ENCODE measurements at regions not wholly inside any gene's neighbourhood (a gene's known extent, or its start where the extent isn't known, plus 50 kb on each side); places are given as distances from the start of the nearest gene placed in this dataset.
"Not testable (repeated sequence)": the region's sequence is repeated elsewhere in the genome, so short reads cannot be mapped to it uniquely, and the experiment has no call there.

DNA sequence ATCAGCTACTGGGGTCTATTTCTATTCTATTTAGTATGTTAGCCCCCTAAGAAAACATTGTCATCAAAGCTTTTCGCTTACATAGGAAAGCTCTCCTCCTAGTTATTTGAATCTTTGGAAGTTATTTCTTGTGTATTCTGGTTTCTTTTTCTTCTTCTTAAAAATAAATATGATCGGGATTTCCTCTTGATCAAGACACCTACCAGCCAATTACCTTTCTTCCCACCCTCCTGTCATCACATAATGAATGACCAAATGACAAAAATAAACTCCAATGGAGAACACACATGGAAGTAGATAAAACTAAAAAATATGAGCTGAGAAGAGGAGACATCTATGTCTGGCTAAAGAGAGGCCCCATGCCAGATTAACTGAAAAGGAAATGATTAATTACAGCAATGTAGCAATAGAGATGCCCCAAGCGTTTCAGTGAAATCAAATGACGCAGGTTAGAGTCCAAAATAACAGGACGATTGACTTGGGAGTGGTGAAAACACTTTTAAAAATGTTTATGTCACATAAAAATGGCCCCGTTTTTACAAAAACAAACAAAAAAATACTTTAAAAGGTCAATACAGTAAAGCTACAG lies 59.5 kb upstream of the PCSK1 start:
- no peak overlapping the region for H3K4me3 ChIP-seq
- H3K9me2 ChIP-seq (replicated peaks; ENCODE audit: insufficient read depth): no peaks in the 10 kb centered on the region
- DNase-seq (ENCODE audit: low spot score): no peak
- H4K20me1 ChIP-seq (ENCODE audit: insufficient read depth, poor library complexity, severe bottlenecking): no peaks in the 10 kb centered on the region
- no peaks in the 10 kb centered on the region for H3K4me1 ChIP-seq (ENCODE audit: insufficient read depth)
- no peak overlapping the region for H3K27ac ChIP-seq
- H2AFZ ChIP-seq: no peak overlapping the region
- WGBS (ENCODE audit: low lambda C conversion rate, missing lambda C conversion rate): 89% methylated on average over 6 of the region's 6 CpGs
- TF ChIP-seq EZH2phosphoT487 (IDR thresholded peaks at IDR 0.05; ENCODE audit: low read depth, severe bottlenecking, unreplicated experiment): no peak
- TF ChIP-seq, protein P1, sequence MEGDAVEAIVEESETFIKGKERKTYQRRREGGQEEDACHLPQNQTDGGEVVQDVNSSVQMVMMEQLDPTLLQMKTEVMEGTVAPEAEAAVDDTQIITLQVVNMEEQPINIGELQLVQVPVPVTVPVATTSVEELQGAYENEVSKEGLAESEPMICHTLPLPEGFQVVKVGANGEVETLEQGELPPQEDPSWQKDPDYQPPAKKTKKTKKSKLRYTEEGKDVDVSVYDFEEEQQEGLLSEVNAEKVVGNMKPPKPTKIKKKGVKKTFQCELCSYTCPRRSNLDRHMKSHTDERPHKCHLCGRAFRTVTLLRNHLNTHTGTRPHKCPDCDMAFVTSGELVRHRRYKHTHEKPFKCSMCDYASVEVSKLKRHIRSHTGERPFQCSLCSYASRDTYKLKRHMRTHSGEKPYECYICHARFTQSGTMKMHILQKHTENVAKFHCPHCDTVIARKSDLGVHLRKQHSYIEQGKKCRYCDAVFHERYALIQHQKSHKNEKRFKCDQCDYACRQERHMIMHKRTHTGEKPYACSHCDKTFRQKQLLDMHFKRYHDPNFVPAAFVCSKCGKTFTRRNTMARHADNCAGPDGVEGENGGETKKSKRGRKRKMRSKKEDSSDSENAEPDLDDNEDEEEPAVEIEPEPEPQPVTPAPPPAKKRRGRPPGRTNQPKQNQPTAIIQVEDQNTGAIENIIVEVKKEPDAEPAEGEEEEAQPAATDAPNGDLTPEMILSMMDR (IDR thresholded peaks at IDR 0.05; ENCODE audit: poor library complexity): no peak
- TF ChIP-seq EZH2 (IDR thresholded peaks at IDR 0.05; ENCODE audit: borderline replicate concordance): no peak
- no peaks in the 10 kb centered on the region for H3K27me3 ChIP-seq
- H3K9me3 ChIP-seq (ENCODE audit: low read depth): no peaks in the 10 kb centered on the region
- no peaks in the 10 kb centered on the region for H3K79me2 ChIP-seq
- no peaks in the 10 kb centered on the region for H3K36me3 ChIP-seq (replicated peaks; ENCODE audit: insufficient read depth, low read depth)
- H3K4me2 ChIP-seq: no peak overlapping the region

DNA sequence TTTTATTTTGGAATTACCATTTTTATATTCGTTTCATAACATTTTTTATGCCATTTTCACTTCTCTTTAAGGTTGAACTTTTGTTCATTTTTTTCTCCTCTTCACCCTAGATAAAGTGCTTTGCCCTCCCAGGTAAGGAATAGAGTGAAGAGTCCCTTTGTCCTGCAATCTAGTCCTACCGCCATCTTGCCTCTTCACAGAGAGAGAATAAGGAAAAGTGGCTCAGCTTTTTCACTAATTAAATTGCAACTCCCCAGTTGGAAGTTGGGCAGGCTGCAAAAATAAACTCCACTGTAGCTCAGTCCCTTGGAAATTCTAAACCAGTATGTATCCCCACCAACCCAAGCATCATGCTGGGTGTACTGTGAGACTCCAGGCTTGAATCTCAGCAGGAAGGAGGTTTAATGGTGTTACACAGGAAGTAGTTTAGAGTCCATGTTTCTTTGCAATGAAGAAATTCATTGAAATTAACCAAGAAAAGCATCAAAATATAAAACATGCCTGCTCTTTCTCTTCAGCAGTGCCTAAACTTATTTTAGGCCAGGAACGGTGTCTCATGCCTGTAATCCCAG lies 60.3 kb upstream of the PCSK1 start:
- Histone ChIP-seq H3K27ac (no peak overlapping the region), H3K9me3 (ENCODE audit: low read depth) (no peaks in the 10 kb centered on the region), H3K79me2 (no peaks in the 10 kb centered on the region), H3K4me1 (ENCODE audit: insufficient read depth) (no peaks in the 10 kb centered on the region), H3K36me3 (replicated peaks; ENCODE audit: insufficient read depth, low read depth) (no peaks in the 10 kb centered on the region), H3K4me2 (no peak overlapping the region), H4K20me1 (ENCODE audit: insufficient read depth, poor library complexity, severe bottlenecking) (no peaks in the 10 kb centered on the region), H3K27me3 (no peaks in the 10 kb centered on the region), H3K9me2 (replicated peaks; ENCODE audit: insufficient read depth) (no peaks in the 10 kb centered on the region), H3K4me3 (no peak overlapping the region), H2AFZ (no peak overlapping the region)
- TF ChIP-seq, protein P1 (IDR thresholded peaks at IDR 0.05; ENCODE audit: poor library complexity): no peak
- TF ChIP-seq EZH2 (IDR thresholded peaks at IDR 0.05; ENCODE audit: borderline replicate concordance) (no peak), EZH2phosphoT487 (IDR thresholded peaks at IDR 0.05; ENCODE audit: low read depth, severe bottlenecking, unreplicated experiment) (no peak)
- WGBS (ENCODE audit: low lambda C conversion rate, missing lambda C conversion rate): 89% methylated on average over 3 of the region's 3 CpGs
- DNase-seq (ENCODE audit: low spot score): no peak

DNA sequence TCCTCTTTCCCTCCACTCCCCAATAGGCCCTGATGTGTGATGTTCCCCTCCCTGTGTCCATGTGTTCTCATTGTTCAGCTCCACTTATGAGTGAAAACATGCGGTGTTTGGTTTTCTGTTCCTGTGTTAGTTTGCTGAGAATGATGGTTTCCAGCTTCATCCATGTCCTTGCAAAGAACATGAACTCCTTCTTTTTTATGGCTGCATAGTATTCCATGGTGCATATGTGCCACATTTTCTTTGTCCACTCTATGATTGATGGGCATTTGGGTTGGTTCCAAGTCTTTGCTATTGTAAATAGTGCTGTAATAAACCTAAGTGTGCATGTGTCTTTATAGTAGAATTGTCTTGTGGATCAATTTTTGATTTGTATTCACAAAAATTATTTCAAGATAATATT lies 62.4 kb upstream of the PCSK1 start:
- H3K79me2 ChIP-seq; H3K9me2 ChIP-seq (replicated peaks; ENCODE audit: insufficient read depth); DNase-seq (ENCODE audit: low spot score); H3K4me3 ChIP-seq; H3K4me1 ChIP-seq (ENCODE audit: insufficient read depth); H3K27me3 ChIP-seq; H3K4me2 ChIP-seq; H3K27ac ChIP-seq; H3K36me3 ChIP-seq (replicated peaks; ENCODE audit: insufficient read depth, low read depth); H3K9me3 ChIP-seq (ENCODE audit: low read depth); H2AFZ ChIP-seq; H4K20me1 ChIP-seq (ENCODE audit: insufficient read depth, poor library complexity, severe bottlenecking): not testable (repeated sequence)
- WGBS (ENCODE audit: low lambda C conversion rate, missing lambda C conversion rate): 100% methylated on average over 1 of the region's 1 CpG

DNA sequence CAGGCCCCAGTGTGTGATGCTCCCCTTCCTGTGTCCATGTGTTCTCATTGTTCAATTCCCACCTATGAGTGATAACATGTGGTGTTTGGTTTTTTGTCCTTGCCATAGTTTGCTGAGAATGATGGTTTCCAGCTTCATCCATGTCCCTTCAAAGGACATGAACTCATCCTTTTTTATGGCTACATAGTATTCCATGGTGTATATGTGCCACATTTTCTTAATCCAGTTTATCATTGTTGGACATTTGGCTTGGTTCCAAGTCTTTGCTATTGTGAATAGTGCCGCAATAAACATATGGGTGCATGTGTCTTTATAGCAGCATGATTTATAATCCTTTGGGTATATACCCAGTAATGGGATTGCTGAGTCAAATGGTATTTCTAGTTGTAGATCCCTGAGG lies 64.0 kb upstream of the PCSK1 start:
- H2AFZ ChIP-seq; H3K79me2 ChIP-seq; H3K36me3 ChIP-seq (replicated peaks; ENCODE audit: insufficient read depth, low read depth); H3K27ac ChIP-seq; H3K4me2 ChIP-seq; H3K9me2 ChIP-seq (replicated peaks; ENCODE audit: insufficient read depth); H3K4me1 ChIP-seq (ENCODE audit: insufficient read depth); H4K20me1 ChIP-seq (ENCODE audit: insufficient read depth, poor library complexity, severe bottlenecking); H3K9me3 ChIP-seq (ENCODE audit: low read depth); H3K4me3 ChIP-seq; H3K27me3 ChIP-seq; DNase-seq (ENCODE audit: low spot score): not testable (repeated sequence)
- 100% methylated on average over 1 of the region's 1 CpG for WGBS (ENCODE audit: low lambda C conversion rate, missing lambda C conversion rate)
